GM12878 (cell line): ENCODE measurements at regions not wholly inside any gene's neighbourhood (a gene's known extent, or its start where the extent isn't known, plus 50 kb on each side); places are given as distances from the start of the nearest gene placed in this dataset.

Experiments
- ATAC-seq: fragments of 200-7000 bp; cut with Tn5 transposase; 3 replicates; pipeline ENCODE4 v1.9.1; 2020; ENCODE audit warnings: mild to moderate bottlenecking, moderate library complexity
- BruUV-seq: library from RNA; stranded (reverse); fragments of 400-500 nt; replicated peaks from 2 replicates; lab custom pipeline; 2021; lab: Mats Ljungman, UMichigan
- CTCF ChIA-PET: fragments of 300-600 bp; sonication (Branson Sonifier 250); formaldehyde crosslinking; extraction: SDS; loops from one replicate; lab custom pipeline; 2021; ENCODE audit warnings: inconsistent platforms; lab: Yijun Ruan, JAX
- POLR2A ChIA-PET: fragments of 350-600 bp; formaldehyde crosslinking; extraction: SDS; loops from one replicate; lab custom pipeline; 2021; ENCODE audit warnings: inconsistent platforms; lab: Charles Lee
- RAD21 ChIA-PET: fragments of 300-600 bp; sonication (Branson Sonifier 250); formaldehyde crosslinking; loops from one replicate; lab custom pipeline; 2023; ENCODE audit warnings: antibody characterized with exemption; ENCODE audit not compliant: unreplicated experiment; lab: Charles Lee
- SMC1A ChIA-PET: fragments of 300-600 bp; sonication (Branson Sonifier 250); formaldehyde crosslinking; loops from one replicate; lab custom pipeline; 2023; ENCODE audit not compliant: unreplicated experiment, uncharacterized antibody; lab: Charles Lee
- DNase-seq: peaks from one replicate; pipeline ENCODE4 v3.0.0-alpha.2; 2011; ENCODE audit warnings: low read depth, low spot score
- FAIRE-seq: peaks from 3 replicates; lab custom pipeline; 2011; peaks lifted over from hg19 to GRCh38; lab: Jason Lieb, UNC
- H2AFZ ChIP-seq: 2 replicates; pipeline ENCODE4 v1.6.0; 2011; ENCODE audit warnings: low read depth, low read length, control low read depth; ENCODE audit not compliant: control insufficient read depth
- H3K27ac ChIP-seq: 2 replicates; pipeline ENCODE4 v1.5.1; 2011; ENCODE audit warnings: control low read depth; ENCODE audit not compliant: control insufficient read depth, insufficient read depth
- H3K27me3 ChIP-seq, 2 experiments: replicated peaks in 1 of 2; 2 replicates each; pipeline versions ENCODE4 v1.6.0 to v1.6.1; 2011; ENCODE audit warnings: low read length in 1 of 2; ENCODE audit not compliant: control insufficient read depth in 2 of 2, insufficient read depth in 2 of 2
- H3K36me3 ChIP-seq, 2 experiments: 2 replicates each; pipeline ENCODE4 v1.5.1; 2011; ENCODE audit warnings: low read length in 1 of 2; ENCODE audit not compliant: control insufficient read depth in 2 of 2, insufficient read depth in 2 of 2
- H3K4me1 ChIP-seq: 2 replicates; pipeline ENCODE4 v1.6.1; 2011; ENCODE audit warnings: mild to moderate bottlenecking, low read length, moderate library complexity, mixed read lengths; ENCODE audit not compliant: control insufficient read depth, insufficient read depth
- H3K4me2 ChIP-seq: 2 replicates; pipeline ENCODE4 v1.6.0; 2011; ENCODE audit warnings: control low read depth; ENCODE audit not compliant: control insufficient read depth, insufficient read depth
- H3K4me3 ChIP-seq: fragments of 200-600 bp; sonication (generic); 2 replicates; pipeline ENCODE4 v1.5.1; 2016
- H3K79me2 ChIP-seq: 2 replicates; pipeline ENCODE4 v1.6.0; 2011; ENCODE audit warnings: low read length; ENCODE audit not compliant: control insufficient read depth, insufficient read depth
- H3K9ac ChIP-seq: 2 replicates; pipeline ENCODE4 v1.8.0; 2011; ENCODE audit warnings: low read length, control low read depth, mixed read lengths; ENCODE audit not compliant: control insufficient read depth, insufficient read depth
- H3K9me3 ChIP-seq: replicated peaks from 3 replicates; pipeline ENCODE4 v1.5.1; 2011; ENCODE audit warnings: mild to moderate bottlenecking, low read length; ENCODE audit not compliant: control insufficient read depth, insufficient read depth
- H4K20me1 ChIP-seq: 2 replicates; pipeline ENCODE4 v1.6.0; 2011; ENCODE audit not compliant: control insufficient read depth, insufficient read depth
- BCLAF1 ChIP-seq: fragments of 450-650 bp; IDR thresholded peaks from 2 replicates; pipeline ENCODE4 v1.6.1; 2017; ENCODE audit warnings: antibody characterized with exemption, mild to moderate bottlenecking, moderate library complexity
- CHD2 ChIP-seq: IDR thresholded peaks from 2 replicates; pipeline ENCODE4 v1.6.1; 2011; ENCODE audit warnings: low read depth, low read length, improper control_type of control experiment, borderline replicate concordance
- IKZF2 ChIP-seq, 2 experiments: fragments of 450-650 bp; IDR thresholded peaks; 2 replicates each; pipeline ENCODE4 v1.6.1; 2017; ENCODE audit warnings: mild to moderate bottlenecking in 2 of 2, moderate library complexity in 2 of 2
- MEF2B ChIP-seq: fragments of 450-650 bp; IDR thresholded peaks from 2 replicates; pipeline ENCODE4 v1.6.1; 2018; ENCODE audit warnings: mild to moderate bottlenecking, moderate library complexity; ENCODE audit not compliant: partially characterized antibody, poor library complexity, severe bottlenecking
- NR2C1 ChIP-seq: fragments of 450-650 bp; IDR thresholded peaks from 2 replicates; pipeline ENCODE4 v1.6.1; 2017; ENCODE audit warnings: antibody characterized with exemption, mild to moderate bottlenecking, moderate library complexity
- PRDM15 ChIP-seq: fragments of 450-650 bp; formaldehyde crosslinking; IDR thresholded peaks from 2 replicates; pipeline ENCODE4 v1.4.0; 2020; ENCODE audit warnings: mild to moderate bottlenecking, moderate library complexity
- SKIL ChIP-seq: fragments of 450-650 bp; IDR thresholded peaks from 2 replicates; pipeline ENCODE4 v1.6.1; 2017; ENCODE audit warnings: mild to moderate bottlenecking, low read depth, inconsistent platforms; ENCODE audit not compliant: poor library complexity, severe bottlenecking
- SUPT20H ChIP-seq: IDR thresholded peaks from 2 replicates; pipeline ENCODE4 v1.6.1; 2011; ENCODE audit warnings: low read depth, mild to moderate bottlenecking, low read length, moderate library complexity, borderline replicate concordance; ENCODE audit not compliant: control insufficient read depth
- SUZ12 ChIP-seq: fragments of 200-600 bp; sonication (generic); IDR thresholded peaks from one replicate; pipeline ENCODE4 v1.6.1; 2018; ENCODE audit warnings: antibody characterized with exemption, mild to moderate bottlenecking; ENCODE audit not compliant: unreplicated experiment
- TARDBP ChIP-seq: IDR thresholded peaks from 2 replicates; pipeline ENCODE4 v1.6.1; 2016; ENCODE audit warnings: borderline replicate concordance
- ZNF384 ChIP-seq: IDR thresholded peaks from 2 replicates; pipeline ENCODE4 v1.6.1; 2012; ENCODE audit warnings: low read depth, mild to moderate bottlenecking, low read length, improper control_type of control experiment, borderline replicate concordance
- WGBS: methylation state at CpG from one replicate; pipeline ENCODE4 v1.1.6; 2016; ENCODE audit warnings: low lambda C conversion rate; ENCODE audit not compliant: insufficient replicate concordance, insufficient coverage; ENCODE audit errors: missing lambda C conversion rate; 5-methylcytosine and 5-hydroxymethylcytosine counted together
- in situ Hi-C: fragments of 300-500 bp; cut with MboI; formaldehyde crosslinking; loops from 9 replicates; pipeline ENCODE4 v1.14.3; 2018; ENCODE audit warnings: mixed read lengths
- intact Hi-C: fragments of 100-400 bp; cut with micrococcal nuclease; formaldehyde crosslinking; loops from one replicate; pipeline ENCODE4 v1.14.2; 2022; ENCODE audit not compliant: unreplicated experiment

- no peak for TF ChIP-seq PRDM15 (CRISPR knock-in tag)
- TF ChIP-seq BCLAF1, result no peak
Measured at GRCh38 chr5:39674209-39675082, 249.7 kb upstream of the DAB2 start (continued).

GRCh38 chr5:39671561-39671961, 246.8 kb upstream of the DAB2 start:
- no peaks in the 10 kb centered on the region for H3K79me2 ChIP-seq
- no peaks in the 10 kb centered on the region for H3K4me1 ChIP-seq
- H3K36me3 ChIP-seq, result no peaks in the 10 kb centered on the region
- CTCF ChIA-PET, result interaction anchor here (0.6 to 0.8 kb wide), 2 partner anchors 19 to 210 kb away, joined by 3 read pairs; no protein-coding TSS in a partner anchor
- DNase-seq, result no peak
- no peak overlapping the region for H2AFZ ChIP-seq
- 0% methylated on average over 1 of the region's 1 CpG for WGBS
- H3K27me3 ChIP-seq, result 0 out of 4 replicates have a peak, but pooled peaks cover 0 to 3% of the 10 kb centered on the region in 2 experiments
- H3K9me3 ChIP-seq, result no peaks in the 10 kb centered on the region
- SMC1A ChIA-PET, result no interaction called here
- BruUV-seq, result no TSS peak
- FAIRE-seq, result no peak
- H3K4me3 ChIP-seq, result no peak overlapping the region
- H3K9ac ChIP-seq, result no peak overlapping the region
- H3K27ac ChIP-seq, result no peak overlapping the region
- no peak overlapping the region for H3K4me2 ChIP-seq
- ATAC-seq, result no peak
- intact Hi-C loops (no loop called here), in situ Hi-C loops (no loop called here)
- RAD21 ChIA-PET, result no interaction called here
- POLR2A ChIA-PET, result no interaction called here
- no peaks in the 10 kb centered on the region for H4K20me1 ChIP-seq
- TF ChIP-seq SUPT20H (no peak), SUZ12 (no peak), ZNF384 (no peak), TARDBP (no peak), CHD2 (no peak), SKIL (no peak), MEF2B (no peak), IKZF2 (IDR thresholded peaks at IDR 0.05) (no peak), NR2C1 (no peak)
